B cell (primary cell): ENCODE measurements at regions not wholly inside any gene's neighbourhood (a gene's known extent, or its start where the extent isn't known, plus 50 kb on each side); places are given as distances from the start of the nearest gene placed in this dataset.

Source experiments
- EZH2 ChIP-seq: IDR thresholded peaks from 2 replicates; pipeline ENCODE4 v1.6.1; 2012; ENCODE audit warnings: borderline replicate concordance, low read depth, mild to moderate bottlenecking, moderate library complexity, low read length; ENCODE audit not compliant: insufficient read depth, poor library complexity, severe bottlenecking
- TF ChIP-seq, protein P1 (sequence below): fragments of 200-600 bp; IDR thresholded peaks from one replicate; pipeline ENCODE4 v1.8.0; 2022; ENCODE audit warnings: antibody characterized with exemption, mild to moderate bottlenecking

- TF ChIP-seq, protein P1, sequence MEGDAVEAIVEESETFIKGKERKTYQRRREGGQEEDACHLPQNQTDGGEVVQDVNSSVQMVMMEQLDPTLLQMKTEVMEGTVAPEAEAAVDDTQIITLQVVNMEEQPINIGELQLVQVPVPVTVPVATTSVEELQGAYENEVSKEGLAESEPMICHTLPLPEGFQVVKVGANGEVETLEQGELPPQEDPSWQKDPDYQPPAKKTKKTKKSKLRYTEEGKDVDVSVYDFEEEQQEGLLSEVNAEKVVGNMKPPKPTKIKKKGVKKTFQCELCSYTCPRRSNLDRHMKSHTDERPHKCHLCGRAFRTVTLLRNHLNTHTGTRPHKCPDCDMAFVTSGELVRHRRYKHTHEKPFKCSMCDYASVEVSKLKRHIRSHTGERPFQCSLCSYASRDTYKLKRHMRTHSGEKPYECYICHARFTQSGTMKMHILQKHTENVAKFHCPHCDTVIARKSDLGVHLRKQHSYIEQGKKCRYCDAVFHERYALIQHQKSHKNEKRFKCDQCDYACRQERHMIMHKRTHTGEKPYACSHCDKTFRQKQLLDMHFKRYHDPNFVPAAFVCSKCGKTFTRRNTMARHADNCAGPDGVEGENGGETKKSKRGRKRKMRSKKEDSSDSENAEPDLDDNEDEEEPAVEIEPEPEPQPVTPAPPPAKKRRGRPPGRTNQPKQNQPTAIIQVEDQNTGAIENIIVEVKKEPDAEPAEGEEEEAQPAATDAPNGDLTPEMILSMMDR, result no peak
- TF ChIP-seq EZH2, result no peak
These were observed 174.4 kb upstream of the ADRA1B start for GRCh38 chr5:159741829-159742322.
